ENCODE measurements at regions not wholly inside any gene's neighbourhood (a gene's known extent, or its start where the extent isn't known, plus 50 kb on each side); places are given as distances from the start of the nearest gene placed in this dataset.

GRCh38 chr18:38551881-38552280 lies 986.3 kb upstream of the CELF4 start:
- in situ Hi-C loops (cut with MboI; ENCODE audit: low pct_ligation_motif_present in 1 of 4, low pct_unique_long_range_greater_than_20kb in 1 of 4, low sequenced_read_pairs in 3 of 4) = no loop called here
- WGBS, 2 donors (ENCODE audit: low coverage in 1 of 2) = 80 to 95% methylated on average over 1 to 10 of the region's 10 CpGs

GRCh38 chr18:38545071-38545470 lies 979.5 kb upstream of the CELF4 start:
- Histone ChIP-seq H3K36me3 (no peaks in the 10 kb centered on the region), H3K4me1 (no peaks in the 10 kb centered on the region), H3K27me3 (no peaks in the 10 kb centered on the region), H3K9me3 (peaks cover 0 to 3% of the 10 kb centered on the region in 2 donors), H3K27ac (no peak overlapping the region), H3K4me3 (no peak overlapping the region)
- DNase-seq = no peak
- in situ Hi-C loops (cut with MboI; ENCODE audit: low pct_ligation_motif_present in 1 of 4, low pct_unique_long_range_greater_than_20kb in 1 of 4, low sequenced_read_pairs in 3 of 4) = no loop called here
- whole genome bisulfite sequencing, 2 donors (ENCODE audit: low coverage in 1 of 2) = 35 to 57% methylated on average over 1 of the region's 1 CpG
- no peak for TF ChIP-seq POLR2A (IDR thresholded peaks at IDR 0.05)
- TF ChIP-seq POLR2AphosphoS5 (IDR thresholded peaks at IDR 0.05) = no peak
- no peak for TF ChIP-seq CTCF (IDR thresholded peaks at IDR 0.05)
- no peak for TF ChIP-seq EP300 (IDR thresholded peaks at IDR 0.05; ENCODE audit: low read depth)
- intact Hi-C loops (cut with DNase I; ENCODE audit: low total_unique reads) = no loop called here

More at GRCh38 chr18:38551881-38552280, 986.3 kb upstream of the CELF4 start:
- TF ChIP-seq POLR2A (IDR thresholded peaks at IDR 0.05) (no peak), EP300 (IDR thresholded peaks at IDR 0.05; ENCODE audit: low read depth) (no peak), POLR2AphosphoS5 (IDR thresholded peaks at IDR 0.05) (no peak), CTCF (IDR thresholded peaks at IDR 0.05) (no peak)
- Histone ChIP-seq H3K36me3 (no peaks in the 10 kb centered on the region), H3K27me3 (no peaks in the 10 kb centered on the region), H3K27ac (no peak overlapping the region), H3K4me1 (no peaks in the 10 kb centered on the region), H3K4me3 (no peak overlapping the region), H3K9me3 (peaks cover 0 to 3% of the 10 kb centered on the region in 2 donors)
- DNase-seq = no peak
- intact Hi-C loops (cut with DNase I; ENCODE audit: low total_unique reads) = no loop called here

- intact Hi-C loops (cut with DNase I; ENCODE audit: low total_unique reads) (no loop called here), in situ Hi-C loops (cut with MboI; ENCODE audit: low pct_ligation_motif_present in 1 of 4, low pct_unique_long_range_greater_than_20kb in 1 of 4, low sequenced_read_pairs in 3 of 4) (no loop called here)
- TF ChIP-seq CTCF (IDR thresholded peaks at IDR 0.05) (no peak), EP300 (IDR thresholded peaks at IDR 0.05; ENCODE audit: low read depth) (no peak), POLR2AphosphoS5 (IDR thresholded peaks at IDR 0.05) (no peak), POLR2A (IDR thresholded peaks at IDR 0.05) (no peak)
- Histone ChIP-seq H3K4me1 (no peaks in the 10 kb centered on the region), H3K27ac (no peak overlapping the region), H3K9me3 (no peaks in the 10 kb centered on the region), H3K36me3 (no peaks in the 10 kb centered on the region), H3K4me3 (no peak overlapping the region), H3K27me3 (no peaks in the 10 kb centered on the region)
- no peak for DNase-seq
Observed at GRCh38 chr18:38539856-38540255, 974.3 kb upstream of the CELF4 start.

- H3K36me3 ChIP-seq = no peaks in the 10 kb centered on the region
- no peaks in the 10 kb centered on the region for H3K27me3 ChIP-seq
- no peak overlapping the region for H3K4me3 ChIP-seq
- H3K9me3 ChIP-seq = no peaks in the 10 kb centered on the region
- no peaks in the 10 kb centered on the region for H3K4me1 ChIP-seq
- TF ChIP-seq POLR2A (IDR thresholded peaks at IDR 0.05) = no peak
- no peak for TF ChIP-seq CTCF (IDR thresholded peaks at IDR 0.05)
- DNase-seq = no peak
- in situ Hi-C loops (cut with MboI; ENCODE audit: low pct_ligation_motif_present in 1 of 4, low pct_unique_long_range_greater_than_20kb in 1 of 4, low sequenced_read_pairs in 3 of 4) = no loop called here
- intact Hi-C loops (cut with DNase I; ENCODE audit: low total_unique reads) = no loop called here
- no peak overlapping the region for H3K27ac ChIP-seq
Observed at GRCh38 chr18:38539371-38539770, 973.8 kb upstream of the CELF4 start.
